H1 (cell line): ENCODE measurements at regions not wholly inside any gene's neighbourhood (a gene's known extent, or its start where the extent isn't known, plus 50 kb on each side); places are given as distances from the start of the nearest gene placed in this dataset.

Source experiments
- CTCF ChIA-PET: fragments of 300-600 bp; sonication (Branson Sonifier 250); formaldehyde crosslinking; loops from one replicate; lab custom pipeline; 2021; ENCODE audit not compliant: partially characterized antibody; lab: Charles Lee
- POLR2A ChIA-PET: fragments of 300-600 bp; sonication (Branson Sonifier 250); formaldehyde crosslinking; loops from one replicate; lab custom pipeline; 2021; ENCODE audit warnings: inconsistent platforms; ENCODE audit not compliant: partially characterized antibody; lab: Charles Lee
- DNase-seq, 2 experiments: peaks; one replicate each; pipeline versions ENCODE4 v3.0.0 to v3.0.0-alpha.2; 2010 to 2022; ENCODE audit warnings: low spot score in 2 of 2, low read depth in 1 of 2, mixed read lengths in 1 of 2
- FAIRE-seq: peaks from 2 replicates; lab custom pipeline; 2011; peaks lifted over from hg19 to GRCh38; lab: Jason Lieb, UNC
- H2AFZ ChIP-seq: 2 replicates; pipeline ENCODE4 v1.8.1; 2012; ENCODE audit warnings: low read length, inconsistent platforms
- H2AK5ac ChIP-seq: 2 replicates; pipeline ENCODE4 v1.6.1; 2013; ENCODE audit warnings: low read depth, low read length
- H2BK120ac ChIP-seq: replicated peaks from 2 replicates; pipeline ENCODE3; 2013; ENCODE audit warnings: low read depth, low read length, inconsistent platforms
- H2BK12ac ChIP-seq: 2 replicates; pipeline ENCODE4 v1.6.1; 2013; ENCODE audit warnings: low read depth, low read length
- H2BK15ac ChIP-seq: 2 replicates; pipeline ENCODE4 v1.6.1; 2013; ENCODE audit warnings: low read length
- H2BK20ac ChIP-seq: 2 replicates; pipeline ENCODE4 v1.6.1; 2013; ENCODE audit warnings: low read length
- H2BK5ac ChIP-seq: 2 replicates; pipeline ENCODE4 v1.6.1; 2013; ENCODE audit warnings: low read depth, low read length
- H3K14ac ChIP-seq: 2 replicates; pipeline ENCODE4 v1.6.1; 2013; ENCODE audit warnings: inconsistent platforms; ENCODE audit not compliant: insufficient read length
- H3K18ac ChIP-seq: 2 replicates; pipeline ENCODE4 v1.6.1; 2013; ENCODE audit warnings: low read length; ENCODE audit errors: extremely low read depth
- H3K23ac ChIP-seq: 2 replicates; pipeline ENCODE4 v1.6.1; 2013; ENCODE audit warnings: inconsistent platforms; ENCODE audit not compliant: insufficient read length
- H3K23me2 ChIP-seq: 2 replicates; pipeline ENCODE4 v1.6.1; 2013; ENCODE audit warnings: low read depth, low read length
- H3K27ac ChIP-seq: 2 replicates; pipeline ENCODE4 v1.6.1; 2011; ENCODE audit warnings: low read depth, low read length, inconsistent platforms
- H3K27me3 ChIP-seq, 4 experiments: replicated peaks in 1 of 4; 1 replicate in 1 of 4; 2 replicates in 3 of 4; pipeline versions ENCODE4 v1.6.1 to v1.8.1; 2011 to 2013; ENCODE audit warnings: low read length in 3 of 4, mild to moderate bottlenecking in 3 of 4, inconsistent platforms in 2 of 4, mixed read lengths in 2 of 4, moderate library complexity in 1 of 4; ENCODE audit not compliant: control insufficient read depth in 3 of 4, insufficient read depth in 3 of 4; ENCODE audit errors: extremely low read depth in 1 of 4
- H3K36me3 ChIP-seq, 4 experiments: 2 replicates each; pipeline versions ENCODE4 v1.6.1 to v1.8.1; 2011 to 2013; ENCODE audit warnings: mild to moderate bottlenecking in 4 of 4, low read length in 3 of 4, moderate library complexity in 2 of 4, control low read depth in 1 of 4, inconsistent platforms in 1 of 4; ENCODE audit not compliant: insufficient read depth in 4 of 4, control insufficient read depth in 2 of 4
- H3K4ac ChIP-seq: replicated peaks from 2 replicates; pipeline ENCODE3; 2013; ENCODE audit warnings: low read length, low read depth, mixed read lengths, inconsistent platforms; ENCODE audit not compliant: insufficient read length
- H3K4me1 ChIP-seq, 4 experiments: replicated peaks in 1 of 4; 1 replicate in 1 of 4; 2 replicates in 3 of 4; pipeline versions ENCODE4 v1.6.1 to v1.8.1; 2011 to 2013; ENCODE audit warnings: low read length in 3 of 4, inconsistent platforms in 2 of 4, mixed read lengths in 1 of 4; ENCODE audit not compliant: insufficient read depth in 4 of 4, control insufficient read depth in 3 of 4
- H3K4me2 ChIP-seq, 2 experiments: 2 replicates each; pipeline versions ENCODE4 v1.6.1 to v1.8.1; 2011 to 2013; ENCODE audit warnings: low read depth in 2 of 2, low read length in 2 of 2, control low read depth in 1 of 2, inconsistent platforms in 1 of 2, mild to moderate bottlenecking in 1 of 2; ENCODE audit not compliant: insufficient read depth in 1 of 2
- H3K4me3 ChIP-seq, 4 experiments: fragments of 200-600, 300-600 bp in 1 of 4; sonication (generic), shearing (Covaris generic), sonication (Bioruptor Twin) in 1 of 4; 2 replicates each; pipeline versions ENCODE4 v1.5.1 to v1.8.1; 2011 to 2016; ENCODE audit warnings: low read length in 4 of 4, low read depth in 3 of 4, control low read depth in 2 of 4, inconsistent platforms in 2 of 4, mild to moderate bottlenecking in 2 of 4, mixed read lengths in 1 of 4, moderate library complexity in 1 of 4; ENCODE audit not compliant: insufficient read depth in 2 of 4; ENCODE audit errors: extremely low read depth in 1 of 4
- H3K56ac ChIP-seq: replicated peaks from 2 replicates; pipeline ENCODE3; 2013; ENCODE audit warnings: low read depth, mild to moderate bottlenecking, mixed read lengths, low read length, inconsistent platforms; ENCODE audit not compliant: insufficient read length
- H3K79me1 ChIP-seq: 2 replicates; pipeline ENCODE4 v1.6.1; 2013; ENCODE audit warnings: low read depth, low read length, control low read depth
- H3K79me2 ChIP-seq, 2 experiments: 2 replicates each; pipeline versions ENCODE4 v1.6.1 to v1.8.1; 2012 to 2013; ENCODE audit warnings: low read length in 2 of 2, mild to moderate bottlenecking in 2 of 2, inconsistent platforms in 1 of 2; ENCODE audit not compliant: insufficient read depth in 2 of 2, control insufficient read depth in 1 of 2
- H3K9ac ChIP-seq, 4 experiments: replicated peaks in 1 of 4; 1 replicate in 1 of 4; 2 replicates in 3 of 4; pipeline versions ENCODE4 v1.6.1 to v1.8.1; 2011 to 2013; ENCODE audit warnings: low read depth in 3 of 4, low read length in 3 of 4, control low read depth in 2 of 4, mild to moderate bottlenecking in 2 of 4, moderate library complexity in 2 of 4, inconsistent platforms in 1 of 4; ENCODE audit errors: extremely low read depth in 1 of 4
- H3K9me3 ChIP-seq, 2 experiments: 2 replicates each; pipeline versions ENCODE4 v1.6.1 to v1.8.1; 2012 to 2013; ENCODE audit warnings: mild to moderate bottlenecking in 2 of 2, moderate library complexity in 2 of 2, control low read depth in 1 of 2, inconsistent platforms in 1 of 2, low read depth in 1 of 2, low read length in 1 of 2, mixed read lengths in 1 of 2; ENCODE audit not compliant: insufficient read depth in 2 of 2
- H4K20me1 ChIP-seq, 2 experiments: replicated peaks in 1 of 2; 2 replicates each; pipeline versions ENCODE3 to v1.8.1; 2011 to 2013; ENCODE audit warnings: inconsistent platforms in 2 of 2, low read length in 2 of 2, mild to moderate bottlenecking in 1 of 2; ENCODE audit not compliant: insufficient read depth in 2 of 2, control insufficient read depth in 1 of 2
- H4K5ac ChIP-seq: 2 replicates; pipeline ENCODE4 v1.6.1; 2013; ENCODE audit warnings: low read length, low read depth, mixed read lengths, inconsistent platforms; ENCODE audit not compliant: insufficient read length
- H4K8ac ChIP-seq: 2 replicates; pipeline ENCODE4 v1.8.0; 2013; ENCODE audit warnings: mild to moderate bottlenecking, moderate library complexity, low read length, inconsistent platforms; ENCODE audit not compliant: insufficient read depth; ENCODE audit errors: extremely low read depth
- H4K91ac ChIP-seq: replicated peaks from 2 replicates; pipeline ENCODE3; 2013; ENCODE audit warnings: low read length, mixed read lengths, inconsistent platforms; ENCODE audit not compliant: insufficient read length
- ATF2 ChIP-seq: IDR thresholded peaks from 2 replicates; pipeline ENCODE4 v1.6.1; 2012; ENCODE audit warnings: low read length, inconsistent platforms
- BCL11A ChIP-seq, 2 experiments: IDR thresholded peaks; one replicate each; pipeline ENCODE4 v1.6.1; 2011; ENCODE audit warnings: low read depth in 2 of 2, low read length in 2 of 2, mild to moderate bottlenecking in 2 of 2
- CEBPB ChIP-seq: IDR thresholded peaks from 2 replicates; pipeline ENCODE4 v1.6.1; 2012; ENCODE audit warnings: low read depth, low read length
- CHD1 ChIP-seq: IDR thresholded peaks from 2 replicates; pipeline ENCODE4 v1.6.1; 2012; ENCODE audit warnings: low read depth, low read length, improper control_type of control experiment
- CREB1 ChIP-seq: IDR thresholded peaks from 2 replicates; pipeline ENCODE4 v1.6.1; 2012; ENCODE audit warnings: inconsistent platforms
- EGR1 ChIP-seq: IDR thresholded peaks from 2 replicates; pipeline ENCODE4 v1.6.1; 2011; ENCODE audit warnings: low read depth, low read length, borderline replicate concordance
- GTF2F1 ChIP-seq: IDR thresholded peaks from 2 replicates; pipeline ENCODE4 v1.6.1; 2012; ENCODE audit warnings: low read depth, low read length, improper control_type of control experiment, borderline replicate concordance
- HDAC2 ChIP-seq, 2 experiments: fragments of 300-600 bp in 1 of 2; sonication (generic) in 1 of 2; IDR thresholded peaks; 2 replicates each; pipeline ENCODE4 v1.6.1; 2011 to 2012; ENCODE audit warnings: low read depth in 2 of 2, low read length in 2 of 2, mild to moderate bottlenecking in 2 of 2, moderate library complexity in 2 of 2, borderline replicate concordance in 1 of 2, inconsistent platforms in 1 of 2
- KDM4A ChIP-seq: IDR thresholded peaks from one replicate; pipeline ENCODE4 v1.7.1; 2012; ENCODE audit warnings: low read depth, mild to moderate bottlenecking, moderate library complexity, low read length, inconsistent platforms; ENCODE audit not compliant: severe bottlenecking
- PHF8 ChIP-seq: fragments of 200-600 bp; sonication (generic); conservative IDR thresholded peaks from 2 replicates; pipeline ENCODE4 v1.7.1; 2012; ENCODE audit warnings: low read depth, mild to moderate bottlenecking, inconsistent platforms, low read length, moderate library complexity
- POLR2A ChIP-seq, 2 experiments: IDR thresholded peaks; 1 replicate in 1 of 2; 2 replicates in 1 of 2; pipeline ENCODE4 v1.6.1; 2011; ENCODE audit warnings: low read depth in 2 of 2, low read length in 2 of 2, mild to moderate bottlenecking in 2 of 2; ENCODE audit errors: control extremely low read depth in 1 of 2
- SP1 ChIP-seq: IDR thresholded peaks from 2 replicates; pipeline ENCODE4 v1.6.1; 2011; ENCODE audit warnings: low read depth, low read length
- SP2 ChIP-seq: IDR thresholded peaks from 2 replicates; pipeline ENCODE4 v1.6.1; 2012; ENCODE audit warnings: mild to moderate bottlenecking, low read length, inconsistent platforms
- TCF12 ChIP-seq: IDR thresholded peaks from 2 replicates; pipeline ENCODE4 v1.6.1; 2011; ENCODE audit warnings: low read depth, mild to moderate bottlenecking, low read length
- WGBS, 2 experiments: shearing (Covaris generic) in 1 of 2; methylation state at CpG; one replicate each; pipeline versions ENCODE4 v1.1.6 to v1.1.7; 2013 to 2015; ENCODE audit warnings: low lambda C conversion rate in 2 of 2, mixed read lengths in 2 of 2, inconsistent platforms in 1 of 2, low coverage in 1 of 2, missing lambda C conversion rate in 1 of 2; ENCODE audit not compliant: insufficient replicate concordance in 2 of 2, insufficient coverage in 1 of 2, insufficient read length in 1 of 2; ENCODE audit errors: extremely low coverage in 1 of 2, missing lambda C conversion rate in 1 of 2; 5-methylcytosine and 5-hydroxymethylcytosine counted together

DNA sequence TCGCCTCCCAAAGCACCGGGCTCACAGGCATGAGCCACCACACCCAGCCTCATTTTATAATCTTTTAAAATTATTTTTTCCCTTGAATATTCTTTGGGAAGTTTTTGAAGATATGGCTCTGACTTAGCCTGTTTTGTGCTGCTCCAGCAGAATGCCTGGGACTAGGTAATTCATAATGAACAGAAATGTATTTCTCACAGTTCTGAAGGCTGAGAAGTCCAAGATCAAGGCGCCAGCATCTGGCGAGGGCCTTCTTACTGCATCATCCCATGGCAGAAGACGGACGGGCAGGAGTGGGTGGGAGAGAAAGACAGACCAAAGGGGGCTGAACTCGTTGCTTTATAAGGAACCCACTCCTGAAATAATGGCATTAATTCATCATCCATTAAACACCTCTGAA lies 99.0 kb upstream of the SLC25A33 start:
- no peaks in the 10 kb centered on the region for H3K36me3 ChIP-seq
- no peak overlapping the region for H3K56ac ChIP-seq
- ChIA-PET CTCF (interaction anchor here (1.0 to 1.8 kb wide), 6 partner anchors 12 to 173 kb away, joined by 3 to 11 read pairs (median 3); no protein-coding TSS in a partner anchor), POLR2A (no interaction called here)
- no peak overlapping the region for H3K4me2 ChIP-seq
- no peaks in the 10 kb centered on the region for H3K23me2 ChIP-seq
- H3K18ac ChIP-seq, result no peak overlapping the region
- H2BK5ac ChIP-seq, result no peak overlapping the region
- H3K9me3 ChIP-seq, result no peaks in the 10 kb centered on the region
- no peak for FAIRE-seq
- H2AFZ ChIP-seq, result no peak overlapping the region
- no peak overlapping the region for H4K8ac ChIP-seq
- H3K4me1 ChIP-seq, result peaks cover 0 to 8% (median 2%) of the 10 kb centered on the region in 4 experiments; a peak in 3 of 7 replicates
- no peak overlapping the region for H2AK5ac ChIP-seq
- no peak overlapping the region for H2BK12ac ChIP-seq
- no peak overlapping the region for H3K4ac ChIP-seq
- no peaks in the 10 kb centered on the region for H4K20me1 ChIP-seq
- no peak overlapping the region for H2BK15ac ChIP-seq
- H3K14ac ChIP-seq, result no peak overlapping the region
- no peak overlapping the region for H3K27ac ChIP-seq
- H3K79me2 ChIP-seq, result no peaks in the 10 kb centered on the region
- H3K27me3 ChIP-seq, result no peaks in the 10 kb centered on the region
- no peak for DNase-seq
- no peak overlapping the region for H3K9ac ChIP-seq
- no peak overlapping the region for H3K4me3 ChIP-seq
- H4K5ac ChIP-seq, result no peak overlapping the region
- H2BK120ac ChIP-seq, result no peak overlapping the region
- H4K91ac ChIP-seq, result no peak overlapping the region
- H3K79me1 ChIP-seq, result no peaks in the 10 kb centered on the region
- 90% methylated on average over 7 of the region's 7 CpGs; no CpG with 5 or more reads in 1 of the 2 experiments for WGBS, 2 experiments
- H2BK20ac ChIP-seq, result no peak overlapping the region
- H3K23ac ChIP-seq, result no peak overlapping the region
- TF ChIP-seq PHF8 (no peak), TCF12 (no peak), GTF2F1 (no peak), CHD1 (no peak), SP1 (no peak), HDAC2 (IDR thresholded peaks at IDR 0.05; ENCODE audit: borderline replicate concordance in 1 of 2, low read depth in 2 of 2, low read length in 2 of 2) (no peak), CEBPB (no peak), POLR2A (IDR thresholded peaks at IDR 0.05; ENCODE audit: control extremely low read depth in 1 of 2, low read depth in 2 of 2, low read length in 2 of 2) (no peak), EGR1 (no peak), KDM4A (no peak), ATF2 (no peak), BCL11A (IDR thresholded peaks at IDR 0.05; ENCODE audit: low read depth in 2 of 2, low read length in 2 of 2) (no peak), CREB1 (no peak), SP2 (no peak)
